HL-60 (cell line): ENCODE measurements at regions not wholly inside any gene's neighbourhood (a gene's known extent, or its start where the extent isn't known, plus 50 kb on each side); places are given as distances from the start of the nearest gene placed in this dataset.
"Not testable (repeated sequence)": the region's sequence is repeated elsewhere in the genome, so short reads cannot be mapped to it uniquely, and the experiment has no call there.

ENCODE experiments used
- CTCF ChIP-seq: IDR thresholded peaks from one replicate; pipeline ENCODE4 v1.5.1; 2011; ENCODE audit warnings: low read length, control low read depth, inconsistent platforms; ENCODE audit not compliant: insufficient read depth
- POLR2AphosphoS5 ChIP-seq: IDR thresholded peaks from 2 replicates; pipeline ENCODE4 v1.6.1; 2012; ENCODE audit warnings: low read depth

- TF ChIP-seq CTCF, POLR2AphosphoS5: not testable (repeated sequence)
Measured at GRCh38 chr14:86064595-86064994, 534.7 kb downstream of the FLRT2 start.
